Erythroblast (primary cell): ENCODE measurements at regions not wholly inside any gene's neighbourhood (a gene's known extent, or its start where the extent isn't known, plus 50 kb on each side); places are given as distances from the start of the nearest gene placed in this dataset.

Experiments
- DNase-seq, 2 experiments: peaks; one replicate each; lab custom pipeline; 2025; lab: John Stamatoyannopoulos, UW
- GATA1 ChIP-seq: IDR thresholded peaks from 2 replicates; pipeline ENCODE4 v1.6.1; 2011; ENCODE audit warnings: low read depth, mild to moderate bottlenecking, control low read depth, low read length, moderate library complexity
- POLR2A ChIP-seq: IDR thresholded peaks from 2 replicates; pipeline ENCODE4 v1.6.1; 2011; ENCODE audit warnings: mild to moderate bottlenecking, low read length

GRCh38 chr12:39240587-39240986 is 202.3 kb downstream of the KIF21A start:
- TF ChIP-seq GATA1 (no peak), POLR2A (no peak)
- DNase-seq, result no peak

- TF ChIP-seq GATA1 (no peak), POLR2A (no peak)
- no peak for DNase-seq
Measured at GRCh38 chr12:39239490-39240486, 203.1 kb downstream of the KIF21A start.

GRCh38 chr12:39237004-39237403 is 205.9 kb downstream of the KIF21A start:
- TF ChIP-seq GATA1 (no peak), POLR2A (no peak)
- no peak for DNase-seq

GRCh38 chr12:39235990-39236767 is 206.7 kb downstream of the KIF21A start:
- TF ChIP-seq POLR2A, result no peak
- no peak for TF ChIP-seq GATA1
- no peak for DNase-seq

GRCh38 chr12:39230086-39230485 is 212.8 kb downstream of the KIF21A start:
- no peak for DNase-seq
- TF ChIP-seq GATA1 (no peak), POLR2A (no peak)

- DNase-seq, result no peak
- no peak for TF ChIP-seq GATA1
- no peak for TF ChIP-seq POLR2A
Measured at GRCh38 chr12:39227218-39227617, 215.7 kb downstream of the KIF21A start.

GRCh38 chr12:39224971-39225370 is 217.9 kb downstream of the KIF21A start:
- no peak for TF ChIP-seq POLR2A
- no peak for TF ChIP-seq GATA1
- DNase-seq, result no peak

- TF ChIP-seq POLR2A, result no peak
- TF ChIP-seq GATA1, result no peak
- no peak for DNase-seq
Measured at GRCh38 chr12:39205969-39206368, 237.0 kb downstream of the KIF21A start.

GRCh38 chr12:39199351-39199750 is 243.6 kb downstream of the KIF21A start:
- TF ChIP-seq GATA1 (no peak), POLR2A (no peak)
- no peak for DNase-seq

GRCh38 chr12:39188689-39189088 is 254.2 kb downstream of the KIF21A start:
- DNase-seq, result no peak
- TF ChIP-seq GATA1, result no peak
- TF ChIP-seq POLR2A, result no peak

- no peak for DNase-seq
- TF ChIP-seq GATA1, result no peak
- TF ChIP-seq POLR2A, result no peak
Measured at GRCh38 chr12:39186744-39187143, 256.2 kb downstream of the KIF21A start.

GRCh38 chr12:39178837-39179236 is 264.1 kb downstream of the KIF21A start:
- TF ChIP-seq POLR2A (no peak), GATA1 (no peak)
- no peak for DNase-seq

GRCh38 chr12:39176356-39176755 is 266.6 kb downstream of the KIF21A start:
- TF ChIP-seq GATA1 (no peak), POLR2A (no peak)

GRCh38 chr12:39173726-39174125 is 268.3 kb upstream of the CPNE8 start:
- TF ChIP-seq POLR2A (no peak), GATA1 (no peak)
- no peak for DNase-seq

More at GRCh38 chr12:39176356-39176755, 266.6 kb downstream of the KIF21A start:
- no peak for DNase-seq
